ENCODE measurements at regions not wholly inside any gene's neighbourhood (a gene's known extent, or its start where the extent isn't known, plus 50 kb on each side); places are given as distances from the start of the nearest gene placed in this dataset.

- no peaks in the 10 kb centered on the region for H3K36me3 ChIP-seq
- no peaks in the 10 kb centered on the region for H3K9me3 ChIP-seq
- no peak overlapping the region for H3K4me3 ChIP-seq
- no peak for DNase-seq
- H3K27me3 ChIP-seq = no peaks in the 10 kb centered on the region
- H3K27ac ChIP-seq = no peak overlapping the region
- intact Hi-C loops (cut with DNase I; ENCODE audit: low total_unique reads) = no loop called here
- no peaks in the 10 kb centered on the region for H3K4me1 ChIP-seq
- TF ChIP-seq CTCF (IDR thresholded peaks at IDR 0.05) (no peak), POLR2A (IDR thresholded peaks at IDR 0.05) (no peak)
Measured at GRCh38 chr2:41678639-41679038, 369.2 kb upstream of the PKDCC start.

DNA sequence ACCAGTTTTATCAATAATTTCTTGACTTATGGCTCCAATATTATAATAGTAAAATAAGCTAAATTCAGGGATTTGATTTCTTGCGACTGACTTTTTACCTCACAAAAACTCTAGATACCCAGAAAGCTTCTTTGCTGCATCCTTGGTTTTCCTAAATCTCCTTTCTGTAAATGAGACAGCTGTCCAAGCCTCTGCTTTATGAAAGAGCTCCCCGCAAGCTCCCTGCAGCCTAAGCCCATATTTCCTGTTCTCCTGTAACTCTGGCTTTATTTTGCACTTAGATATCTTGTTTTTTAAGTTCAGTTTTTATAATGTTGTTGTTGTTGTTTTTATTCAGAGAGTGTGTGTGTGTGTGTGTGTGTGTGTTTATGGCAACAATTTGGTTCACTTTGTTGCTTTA lies 361.7 kb upstream of the PKDCC start:
- TF ChIP-seq CTCF (IDR thresholded peaks at IDR 0.05) (no peak), POLR2A (IDR thresholded peaks at IDR 0.05) (no peak)
- H3K4me3 ChIP-seq = no peak overlapping the region
- H3K4me1 ChIP-seq = no peaks in the 10 kb centered on the region
- H3K27me3 ChIP-seq = no peaks in the 10 kb centered on the region
- intact Hi-C loops (cut with DNase I; ENCODE audit: low total_unique reads) = no loop called here
- H3K36me3 ChIP-seq = no peaks in the 10 kb centered on the region
- no peaks in the 10 kb centered on the region for H3K9me3 ChIP-seq
- DNase-seq = no peak
- no peak overlapping the region for H3K27ac ChIP-seq

DNA sequence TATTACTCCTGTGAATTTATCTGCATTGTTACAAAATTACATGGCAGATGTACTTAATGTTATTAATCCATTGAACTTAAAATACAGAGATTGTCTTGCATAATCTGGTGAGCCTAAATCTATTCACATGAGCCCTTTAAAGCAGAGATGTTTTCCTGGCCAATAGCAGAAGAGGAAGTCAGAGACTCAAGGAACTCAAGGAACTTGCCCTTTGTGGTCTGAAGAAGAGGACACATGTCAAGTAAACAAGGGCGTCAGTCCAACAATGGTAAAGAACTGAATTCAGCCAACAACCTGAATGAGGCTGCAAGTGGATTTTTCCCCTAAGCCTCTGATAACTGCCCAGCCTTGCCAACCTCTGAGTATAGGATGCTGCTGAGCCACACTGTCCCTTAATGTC lies 356.3 kb upstream of the PKDCC start:
- no peaks in the 10 kb centered on the region for H3K27me3 ChIP-seq

DNA sequence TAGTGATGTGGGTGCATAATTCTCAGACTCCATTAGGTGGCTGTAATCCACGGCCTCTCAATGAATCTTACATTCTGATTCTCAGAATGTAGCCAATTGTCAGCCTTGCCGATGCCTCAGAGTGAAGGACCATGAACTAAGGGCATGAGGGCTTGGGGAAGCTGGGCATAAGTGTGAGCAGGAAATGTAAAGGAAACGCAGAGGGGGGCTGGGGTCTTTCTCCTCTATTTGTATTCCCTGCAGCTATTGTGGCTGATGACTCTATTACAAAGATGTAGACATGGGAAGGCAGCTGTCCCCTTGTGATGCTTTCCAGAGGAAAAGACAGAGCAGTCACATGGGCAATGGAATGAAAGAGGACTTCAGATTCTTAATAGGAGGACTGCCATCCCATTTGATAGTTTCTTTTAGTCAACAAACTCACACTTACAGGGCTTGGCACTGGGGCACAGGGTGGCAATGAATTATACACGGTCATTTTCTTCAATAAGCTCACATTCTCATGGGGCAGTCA lies 353.2 kb upstream of the PKDCC start:
- no peaks in the 10 kb centered on the region for H3K36me3 ChIP-seq
- H3K4me1 ChIP-seq = peaks cover 0 to 5% of the 10 kb centered on the region in 2 donors
- intact Hi-C loops (cut with DNase I; ENCODE audit: low total_unique reads) = no loop called here
- no peaks in the 10 kb centered on the region for H3K9me3 ChIP-seq
- no peak overlapping the region for H3K27ac ChIP-seq
- H3K27me3 ChIP-seq = no peaks in the 10 kb centered on the region
- TF ChIP-seq POLR2A (IDR thresholded peaks at IDR 0.05) (no peak), CTCF (IDR thresholded peaks at IDR 0.05) (no peak)
- no peak overlapping the region for H3K4me3 ChIP-seq
- no peak for DNase-seq

More for the DNA sequence above, 356.3 kb upstream of the PKDCC start:
- no peak overlapping the region for H3K4me3 ChIP-seq
- no peaks in the 10 kb centered on the region for H3K9me3 ChIP-seq
- TF ChIP-seq CTCF (IDR thresholded peaks at IDR 0.05) = no peak
- no peak for TF ChIP-seq POLR2A (IDR thresholded peaks at IDR 0.05)
- H3K4me1 ChIP-seq = no peaks in the 10 kb centered on the region
- no peaks in the 10 kb centered on the region for H3K36me3 ChIP-seq
- DNase-seq = no peak
- no peak overlapping the region for H3K27ac ChIP-seq
- intact Hi-C loops (cut with DNase I; ENCODE audit: low total_unique reads) = no loop called here

- TF ChIP-seq CTCF (IDR thresholded peaks at IDR 0.05) (no peak), POLR2A (IDR thresholded peaks at IDR 0.05) (no peak)
- H3K9me3 ChIP-seq = no peaks in the 10 kb centered on the region
- DNase-seq = no peak
- H3K4me3 ChIP-seq = no peak overlapping the region
- H3K4me1 ChIP-seq = peaks cover 0 to 5% of the 10 kb centered on the region in 2 donors
- no peaks in the 10 kb centered on the region for H3K27me3 ChIP-seq
- no peak overlapping the region for H3K27ac ChIP-seq
- H3K36me3 ChIP-seq = no peaks in the 10 kb centered on the region
- intact Hi-C loops (cut with DNase I; ENCODE audit: low total_unique reads) = no loop called here
Measured at GRCh38 chr2:41695198-41696113, 352.4 kb upstream of the PKDCC start.

Measured in uterus (tissue), 3 donors.